Spleen (tissue), 11 donors: ENCODE measurements at regions not wholly inside any gene's neighbourhood (a gene's known extent, or its start where the extent isn't known, plus 50 kb on each side); places are given as distances from the start of the nearest gene placed in this dataset.
A peak's percentile ranks its signal among the peaks of the same experiment; 100 is the strongest.

Experiments used
- DNase-seq: peaks from one replicate; pipeline ENCODE4 v3.0.0-alpha.2; 2020
- H3K27ac ChIP-seq, 8 donors: fragments of 200-600 bp; sonication (generic) in 7 of 8; 1 replicate in 4 of 8; 2 replicates in 4 of 8; pipeline versions ENCODE4 v1.5.0 to v1.8.0; 2016 to 2021; ENCODE audit warnings: inconsistent platforms in 4 of 8, mild to moderate bottlenecking in 4 of 8, moderate library complexity in 1 of 8
- H3K27me3 ChIP-seq, 7 donors: fragments of 200-600 bp; sonication (generic) in 6 of 7; replicated peaks in 1 of 7; 1 replicate in 4 of 7; 2 replicates in 3 of 7; pipeline versions ENCODE4 v1.5.0 to v1.8.0; 2016 to 2021; ENCODE audit warnings: inconsistent platforms in 3 of 7, mild to moderate bottlenecking in 1 of 7
- H3K36me3 ChIP-seq, 6 donors: fragments of 200-600 bp; sonication (generic) in 5 of 6; 1 replicate in 4 of 6; 2 replicates in 2 of 6; pipeline versions ENCODE4 v1.5.0 to v1.8.0; 2016 to 2021; ENCODE audit warnings: inconsistent platforms in 2 of 6
- H3K4me1 ChIP-seq, 6 donors: fragments of 200-600 bp; sonication (generic) in 5 of 6; 1 replicate in 3 of 6; 2 replicates in 3 of 6; pipeline versions ENCODE4 v1.5.0 to v1.8.0; 2016 to 2021; ENCODE audit warnings: inconsistent platforms in 3 of 6
- H3K4me3 ChIP-seq, 8 donors: fragments of 200-600 bp; sonication (generic) in 7 of 8; 1 replicate in 4 of 8; 2 replicates in 4 of 8; pipeline versions ENCODE4 v1.5.0 to v1.8.0; 2016 to 2021; ENCODE audit warnings: inconsistent platforms in 4 of 8, mild to moderate bottlenecking in 4 of 8, moderate library complexity in 2 of 8
- H3K9me3 ChIP-seq, 8 donors: fragments of 200-600 bp; sonication (generic) in 7 of 8; 1 replicate in 4 of 8; 2 replicates in 4 of 8; pipeline versions ENCODE4 v1.5.0 to v1.8.0; 2016 to 2021; ENCODE audit warnings: inconsistent platforms in 4 of 8
- POLR2A ChIP-seq, 3 donors: fragments of 450-650 bp; IDR thresholded peaks; one replicate each; pipeline ENCODE4 v1.5.1; 2017; ENCODE audit warnings: antibody characterized with exemption in 3 of 3, mild to moderate bottlenecking in 1 of 3
- POLR2AphosphoS5 ChIP-seq, 3 donors: sonication (generic); formaldehyde crosslinking; IDR thresholded peaks; one replicate each; pipeline ENCODE4 v1.5.1; 2017; ENCODE audit warnings: antibody characterized with exemption in 3 of 3
- WGBS, 5 donors: extraction: QIAGEN DNeasy Blood & Tissue Kit in 3 of 5; methylation state at CpG; one replicate each; pipeline versions ENCODE4 v1.1.5 to v1.1.7; 2013 to 2018; 5-methylcytosine and 5-hydroxymethylcytosine counted together
- intact Hi-C: fragments of 100-400 bp; cut with DNase I; formaldehyde crosslinking; loops from one replicate; pipeline ENCODE4 v1.15.0; 2023; ENCODE audit warnings: low total_unique reads
- TF ChIP-seq, protein P1 (sequence below), 11 experiments: fragments of 200-600 bp in 7 of 11; fragments of 450-650 bp in 4 of 11; sonication (generic) in 4 of 11; IDR thresholded peaks in 8 of 11; conservative IDR thresholded peaks in 3 of 11; 1 replicate in 7 of 11; 2 replicates in 4 of 11; pipeline versions ENCODE4 v1.4.0 to v1.8.0; 2016 to 2021; ENCODE audit warnings: antibody characterized with exemption in 11 of 11, inconsistent platforms in 4 of 11, mild to moderate bottlenecking in 1 of 11
- donor health status: healthy with polysubstance abuse.
- donor health status: DM: no; HTN: no; CAD: no; lungs with moderate emphysema.
- donor health status: DM: no; HTN: no; CAD: no.
- donor health status: Bipolar disorder and iron deficiency.
- donor health status: healthy.
- donor health status: DM: no; HTN: no; CAD: no.
- donor health status: DM: yes; HTN: yes; CAD: no.

DNA sequence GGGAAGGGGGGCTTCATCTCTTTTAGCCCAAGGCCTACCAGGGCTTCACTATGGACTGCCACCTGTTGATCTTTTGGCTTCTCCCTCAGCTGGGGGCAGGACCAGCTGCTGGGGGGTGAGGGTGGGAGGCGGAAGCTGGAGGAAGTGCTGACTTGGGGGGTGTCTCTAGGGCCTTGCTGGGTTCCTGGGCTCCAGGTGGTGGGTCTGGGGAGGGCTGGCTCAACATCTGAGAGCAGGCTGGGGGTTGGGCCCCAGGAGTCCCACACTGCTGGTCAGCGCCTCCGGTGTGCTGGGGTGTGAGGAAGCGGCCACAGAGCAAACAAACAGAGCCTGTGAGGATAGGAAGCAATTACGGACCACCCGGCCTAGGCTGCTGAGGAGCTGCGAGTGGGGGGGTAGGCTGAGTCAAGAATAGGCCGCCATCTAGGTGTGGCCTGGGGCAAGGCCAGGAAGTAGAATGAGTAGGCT, 85.7 kb downstream of the EFNB1 start:
- intact Hi-C loops, result no loop called here
- DNase-seq, result peak; percentile 50
- Histone ChIP-seq H3K4me3 (no peak overlapping the region), H3K36me3 (no peaks in the 10 kb centered on the region), H3K4me1 (no peaks in the 10 kb centered on the region), H3K9me3 (no peaks in the 10 kb centered on the region), H3K27me3 (peaks cover 0 to 23% (median 0%) of the 10 kb centered on the region in 7 donors), H3K27ac (no peak overlapping the region)
- WGBS, 5 donors, result 40 to 83% (median 69%) methylated on average over 2 to 8 of the region's 8 CpGs
- TF ChIP-seq POLR2A (IDR thresholded peaks at IDR 0.05) (no peak), POLR2AphosphoS5 (IDR thresholded peaks at IDR 0.05) (no peak)
- TF ChIP-seq, protein P1, sequence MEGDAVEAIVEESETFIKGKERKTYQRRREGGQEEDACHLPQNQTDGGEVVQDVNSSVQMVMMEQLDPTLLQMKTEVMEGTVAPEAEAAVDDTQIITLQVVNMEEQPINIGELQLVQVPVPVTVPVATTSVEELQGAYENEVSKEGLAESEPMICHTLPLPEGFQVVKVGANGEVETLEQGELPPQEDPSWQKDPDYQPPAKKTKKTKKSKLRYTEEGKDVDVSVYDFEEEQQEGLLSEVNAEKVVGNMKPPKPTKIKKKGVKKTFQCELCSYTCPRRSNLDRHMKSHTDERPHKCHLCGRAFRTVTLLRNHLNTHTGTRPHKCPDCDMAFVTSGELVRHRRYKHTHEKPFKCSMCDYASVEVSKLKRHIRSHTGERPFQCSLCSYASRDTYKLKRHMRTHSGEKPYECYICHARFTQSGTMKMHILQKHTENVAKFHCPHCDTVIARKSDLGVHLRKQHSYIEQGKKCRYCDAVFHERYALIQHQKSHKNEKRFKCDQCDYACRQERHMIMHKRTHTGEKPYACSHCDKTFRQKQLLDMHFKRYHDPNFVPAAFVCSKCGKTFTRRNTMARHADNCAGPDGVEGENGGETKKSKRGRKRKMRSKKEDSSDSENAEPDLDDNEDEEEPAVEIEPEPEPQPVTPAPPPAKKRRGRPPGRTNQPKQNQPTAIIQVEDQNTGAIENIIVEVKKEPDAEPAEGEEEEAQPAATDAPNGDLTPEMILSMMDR (IDR thresholded peaks at IDR 0.05 in 8 of 11, conservative IDR thresholded peaks at IDR 0.05 in 3 of 11), result no peak

DNA sequence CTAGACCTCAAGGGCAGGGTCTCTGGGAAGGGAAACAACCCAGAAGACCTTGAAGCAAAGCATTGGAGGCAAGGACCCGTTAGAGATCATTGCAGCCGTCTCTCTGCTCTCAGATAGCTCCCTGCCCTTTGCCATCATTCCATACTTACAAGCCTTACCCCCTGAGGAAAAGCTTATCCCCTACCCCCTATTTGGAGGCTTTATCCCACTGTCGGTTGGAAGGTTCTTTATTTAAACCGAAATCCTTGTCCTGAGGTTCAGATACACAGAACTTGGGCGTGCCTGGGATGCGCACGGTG, 84.4 kb downstream of the EFNB1 start:
- Histone ChIP-seq H3K27me3 (peaks cover 0 to 23% (median 0%) of the 10 kb centered on the region in 7 donors), H3K9me3 (no peaks in the 10 kb centered on the region), H3K27ac (no peak overlapping the region), H3K4me3 (no peak overlapping the region), H3K36me3 (no peaks in the 10 kb centered on the region), H3K4me1 (no peaks in the 10 kb centered on the region)
- TF ChIP-seq POLR2AphosphoS5 (IDR thresholded peaks at IDR 0.05) (no peak), POLR2A (IDR thresholded peaks at IDR 0.05) (no peak)
- TF ChIP-seq, protein P1 (IDR thresholded peaks at IDR 0.05 in 8 of 11, conservative IDR thresholded peaks at IDR 0.05 in 3 of 11), result no peak
- intact Hi-C loops, result no loop called here
- no peak for DNase-seq
- WGBS, 5 donors, result 71 to 94% (median 86%) methylated on average over 6 to 7 of the region's 7 CpGs

DNA sequence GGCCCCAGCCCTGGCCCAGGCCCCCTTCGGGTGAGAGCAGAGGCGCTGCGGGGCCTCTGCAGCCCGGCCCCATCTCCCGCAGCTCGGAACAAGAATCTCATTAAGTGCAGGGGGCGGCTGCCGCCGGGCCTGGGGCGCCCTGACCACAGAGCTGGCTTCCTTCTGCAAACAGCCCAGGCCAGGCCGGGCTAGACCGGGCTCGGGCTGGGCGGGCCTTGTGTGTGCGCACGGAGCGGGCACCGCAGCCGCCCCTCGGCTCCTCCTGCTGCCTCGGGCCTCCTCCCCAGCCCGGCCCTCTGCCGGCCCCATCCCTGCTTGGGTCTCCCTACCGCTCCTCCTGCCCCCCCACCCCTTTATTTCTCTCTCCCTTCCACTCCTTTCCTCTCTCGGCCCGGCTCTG, 83.3 kb downstream of the EFNB1 start:
- Histone ChIP-seq H3K27me3 (peaks cover 0 to 23% (median 0%) of the 10 kb centered on the region in 7 donors), H3K9me3 (no peaks in the 10 kb centered on the region), H3K27ac (no peak overlapping the region), H3K36me3 (no peaks in the 10 kb centered on the region), H3K4me3 (no peak overlapping the region), H3K4me1 (no peaks in the 10 kb centered on the region)
- TF ChIP-seq POLR2AphosphoS5 (IDR thresholded peaks at IDR 0.05), result no peak
- no peak for TF ChIP-seq POLR2A (IDR thresholded peaks at IDR 0.05)
- TF ChIP-seq, protein P1 (IDR thresholded peaks at IDR 0.05 in 8 of 11, conservative IDR thresholded peaks at IDR 0.05 in 3 of 11), result no peak
- DNase-seq, result no peak
- WGBS, 5 donors, result 26 to 59% (median 38%) methylated on average over 6 to 26 of the region's 26 CpGs
- intact Hi-C loops, result no loop called here

DNA sequence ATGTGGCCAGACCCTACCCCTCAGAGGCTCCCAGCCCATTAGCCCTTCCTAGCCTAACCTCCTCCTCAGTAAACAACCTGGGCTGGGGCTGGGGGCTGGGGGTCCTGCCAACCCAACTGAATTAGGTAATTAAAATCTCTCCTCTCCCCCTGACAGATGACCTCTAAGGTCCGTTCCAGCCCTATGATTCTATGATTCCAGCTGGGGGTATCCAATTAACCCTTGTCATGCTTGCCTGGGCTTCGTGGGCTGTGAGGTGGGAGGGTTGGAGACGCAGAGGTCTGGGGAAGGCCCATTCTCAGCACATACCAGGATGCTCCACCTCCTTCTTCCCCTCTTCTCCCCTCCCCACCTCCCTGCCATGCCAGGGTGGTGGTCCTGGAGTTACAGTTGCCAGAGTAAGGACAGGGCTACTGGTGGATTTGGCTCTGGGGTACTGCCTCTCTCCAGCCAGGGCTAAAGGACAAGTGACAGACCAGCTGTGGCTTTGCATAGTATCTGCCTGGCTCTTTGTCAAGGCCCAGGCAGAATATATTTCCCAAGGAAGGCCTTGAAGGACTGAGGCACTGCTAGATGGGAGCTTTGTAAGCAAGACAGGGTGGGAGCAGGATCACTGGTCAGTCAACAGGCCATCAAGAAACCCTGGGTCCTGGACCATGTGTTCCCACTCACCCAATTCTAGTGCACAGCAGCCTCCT, 82.1 kb downstream of the EFNB1 start:
- Histone ChIP-seq H3K4me3 (no peak overlapping the region), H3K27ac (no peak overlapping the region), H3K36me3 (no peaks in the 10 kb centered on the region), H3K4me1 (no peaks in the 10 kb centered on the region), H3K9me3 (no peaks in the 10 kb centered on the region), H3K27me3 (peaks cover 0 to 23% (median 0%) of the 10 kb centered on the region in 7 donors)
- TF ChIP-seq POLR2AphosphoS5 (IDR thresholded peaks at IDR 0.05) (no peak), POLR2A (IDR thresholded peaks at IDR 0.05) (no peak)
- TF ChIP-seq, protein P1 (IDR thresholded peaks at IDR 0.05 in 8 of 11, conservative IDR thresholded peaks at IDR 0.05 in 3 of 11), result no peak
- WGBS, 5 donors, result 53 to 80% (median 69%) methylated on average over 3 of the region's 3 CpGs; no CpG with 5 or more reads in 1 of the 5 donors
- no peak for DNase-seq
- intact Hi-C loops, result no loop called here
